Spleen (tissue), 7 donors: ENCODE measurements at regions not wholly inside any gene's neighbourhood (a gene's known extent, or its start where the extent isn't known, plus 50 kb on each side); places are given as distances from the start of the nearest gene placed in this dataset.

Experiments
- POLR2A ChIP-seq, 3 donors: fragments of 450-650 bp; IDR thresholded peaks; one replicate each; pipeline ENCODE4 v1.5.1; 2017; ENCODE audit warnings: antibody characterized with exemption in 3 of 3, mild to moderate bottlenecking in 1 of 3
- POLR2AphosphoS5 ChIP-seq, 3 donors: sonication (generic); formaldehyde crosslinking; IDR thresholded peaks; one replicate each; pipeline ENCODE4 v1.5.1; 2017; ENCODE audit warnings: antibody characterized with exemption in 3 of 3
- TF ChIP-seq, protein P1 (sequence below), 11 experiments: fragments of 200-600 bp in 7 of 11; fragments of 450-650 bp in 4 of 11; sonication (generic) in 4 of 11; IDR thresholded peaks in 8 of 11; conservative IDR thresholded peaks in 3 of 11; 1 replicate in 7 of 11; 2 replicates in 4 of 11; pipeline versions ENCODE4 v1.4.0 to v1.8.0; 2016 to 2021; ENCODE audit warnings: antibody characterized with exemption in 11 of 11, inconsistent platforms in 4 of 11, mild to moderate bottlenecking in 1 of 11
- donor health status: DM: no; HTN: no; CAD: no; lungs with moderate emphysema.
- donor health status: DM: no; HTN: no; CAD: no.
- donor health status: DM: no; HTN: no; CAD: no.

- TF ChIP-seq, protein P1, sequence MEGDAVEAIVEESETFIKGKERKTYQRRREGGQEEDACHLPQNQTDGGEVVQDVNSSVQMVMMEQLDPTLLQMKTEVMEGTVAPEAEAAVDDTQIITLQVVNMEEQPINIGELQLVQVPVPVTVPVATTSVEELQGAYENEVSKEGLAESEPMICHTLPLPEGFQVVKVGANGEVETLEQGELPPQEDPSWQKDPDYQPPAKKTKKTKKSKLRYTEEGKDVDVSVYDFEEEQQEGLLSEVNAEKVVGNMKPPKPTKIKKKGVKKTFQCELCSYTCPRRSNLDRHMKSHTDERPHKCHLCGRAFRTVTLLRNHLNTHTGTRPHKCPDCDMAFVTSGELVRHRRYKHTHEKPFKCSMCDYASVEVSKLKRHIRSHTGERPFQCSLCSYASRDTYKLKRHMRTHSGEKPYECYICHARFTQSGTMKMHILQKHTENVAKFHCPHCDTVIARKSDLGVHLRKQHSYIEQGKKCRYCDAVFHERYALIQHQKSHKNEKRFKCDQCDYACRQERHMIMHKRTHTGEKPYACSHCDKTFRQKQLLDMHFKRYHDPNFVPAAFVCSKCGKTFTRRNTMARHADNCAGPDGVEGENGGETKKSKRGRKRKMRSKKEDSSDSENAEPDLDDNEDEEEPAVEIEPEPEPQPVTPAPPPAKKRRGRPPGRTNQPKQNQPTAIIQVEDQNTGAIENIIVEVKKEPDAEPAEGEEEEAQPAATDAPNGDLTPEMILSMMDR (IDR thresholded peaks at IDR 0.05 in 8 of 11, conservative IDR thresholded peaks at IDR 0.05 in 3 of 11): no peak
- TF ChIP-seq POLR2A (IDR thresholded peaks at IDR 0.05) (no peak), POLR2AphosphoS5 (IDR thresholded peaks at IDR 0.05) (no peak)
Measured at GRCh38 chr2:116499389-116499788, 1315.1 kb upstream of the DDX18 start.
